Renal cortical epithelial cell (primary cell): ENCODE measurements at regions not wholly inside any gene's neighbourhood (a gene's known extent, or its start where the extent isn't known, plus 50 kb on each side); places are given as distances from the start of the nearest gene placed in this dataset.

Source experiments
- DNase-seq: peaks from one replicate; pipeline ENCODE4 v3.0.0-alpha.2; 2011; ENCODE audit warnings: low read depth

DNA sequence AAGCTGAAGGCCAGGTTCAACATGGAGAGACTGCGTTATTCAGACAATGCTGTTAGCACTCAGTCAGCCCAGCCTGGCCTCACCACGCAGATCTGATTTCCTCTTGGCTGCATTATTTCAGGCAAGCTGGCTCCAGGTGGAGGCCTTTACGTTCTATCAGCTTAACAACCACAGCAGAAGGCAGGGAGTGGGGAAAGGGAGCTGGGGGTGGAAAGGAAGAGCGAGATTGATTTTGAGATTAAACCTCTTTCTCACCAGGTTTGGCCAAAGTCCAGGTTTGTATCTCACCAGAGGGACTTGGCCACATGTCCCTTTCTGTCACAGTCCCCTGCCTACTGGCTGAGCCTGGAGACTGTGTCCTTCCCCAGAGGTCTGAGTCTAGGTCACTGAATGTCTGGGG lies 543.7 kb upstream of the TMEM132C start:
- DNase-seq = no peak

GRCh38 chr12:127726671-127727315 lies 540.2 kb upstream of the TMEM132C start:
- DNase-seq = no peak

- DNase-seq = no peak
Observed at GRCh38 chr12:127728285-127728684, 538.7 kb upstream of the TMEM132C start.

- no peak for DNase-seq
Observed at GRCh38 chr12:127728729-127729128, 538.2 kb upstream of the TMEM132C start.

- DNase-seq = no peak
Observed at GRCh38 chr12:127729381-127729780, 537.6 kb upstream of the TMEM132C start.

GRCh38 chr12:127731657-127732056 lies 535.3 kb upstream of the TMEM132C start:
- no peak for DNase-seq

DNA sequence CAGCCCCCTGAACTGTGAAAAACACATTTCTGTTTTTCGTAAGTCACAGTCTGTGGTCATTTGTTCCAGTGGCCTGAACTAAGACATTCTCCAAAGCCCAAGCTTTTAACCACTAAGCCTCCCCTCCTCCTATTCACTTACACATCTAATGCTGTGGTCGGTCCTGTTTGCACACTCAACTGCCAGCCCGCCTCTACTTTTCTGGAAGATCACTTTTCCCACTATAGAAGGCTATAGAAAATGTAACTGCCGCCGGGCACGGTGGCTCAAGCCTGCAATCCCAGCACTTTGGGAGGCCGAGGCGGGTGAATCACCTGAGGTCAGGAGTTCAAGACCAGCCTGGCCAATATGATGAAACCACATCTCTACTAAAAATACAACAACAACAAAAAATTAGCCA lies 524.7 kb upstream of the TMEM132C start:
- DNase-seq = no peak

- no peak for DNase-seq
Observed at GRCh38 chr12:127745469-127746212, 521.3 kb upstream of the TMEM132C start.

DNA sequence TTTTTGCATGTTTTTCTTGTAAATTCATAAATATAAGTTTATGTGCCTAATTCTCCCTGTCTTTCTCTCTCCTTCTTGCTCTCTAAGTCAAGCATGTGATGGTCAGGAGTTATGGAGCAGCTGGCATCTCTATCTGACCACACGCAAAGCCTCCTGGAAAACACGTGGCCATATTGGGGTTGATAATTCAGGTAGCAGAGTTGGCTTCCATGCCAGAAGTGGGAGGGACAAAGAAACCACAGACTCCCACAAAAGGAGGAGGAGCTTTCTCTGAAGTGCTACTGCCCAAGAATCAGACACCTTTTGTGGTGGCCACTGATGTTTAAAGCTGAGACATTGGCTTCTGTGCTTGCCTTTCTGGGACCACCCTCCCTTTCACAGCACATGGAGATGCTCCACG lies 517.6 kb upstream of the TMEM132C start:
- DNase-seq = no peak

DNA sequence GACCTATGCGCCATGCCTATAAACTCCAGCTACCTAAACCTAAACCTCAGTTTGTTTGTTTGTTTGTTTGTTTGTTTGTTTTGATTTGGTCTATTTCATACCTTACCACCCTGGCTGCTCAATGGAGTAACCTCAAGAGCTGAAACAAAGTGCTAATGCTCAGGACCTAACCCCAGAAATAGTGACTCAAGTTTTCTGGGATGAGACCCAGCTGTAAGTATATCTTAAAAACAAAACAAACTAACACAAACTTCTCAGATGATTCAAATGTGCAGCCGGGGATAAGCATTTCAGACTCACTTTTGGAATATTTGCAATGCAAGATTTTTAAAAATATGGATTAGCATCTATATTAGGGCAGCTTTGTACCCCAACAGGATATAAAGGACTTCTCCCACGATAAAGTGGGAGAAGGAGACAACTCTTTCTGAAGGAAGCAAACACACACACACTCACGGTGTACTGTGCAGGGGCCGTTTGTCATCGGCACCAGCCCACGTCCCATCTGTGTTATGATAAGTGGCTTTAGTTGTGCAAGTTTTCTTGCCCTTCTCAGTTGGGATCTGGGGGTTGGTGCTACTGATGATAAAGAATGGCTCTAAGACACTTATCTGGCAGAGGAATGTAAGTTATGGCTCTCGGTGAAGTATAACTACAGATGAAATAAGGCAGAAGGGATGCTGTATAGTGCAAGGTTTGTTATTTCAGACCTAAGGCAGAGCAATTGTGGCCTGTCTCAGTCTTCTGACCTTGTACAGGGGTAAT lies 516.7 kb upstream of the TMEM132C start:
- DNase-seq = no peak

- DNase-seq = no peak
Observed at GRCh38 chr12:127752802-127753201, 514.2 kb upstream of the TMEM132C start.

GRCh38 chr12:127760357-127760756 lies 506.6 kb upstream of the TMEM132C start:
- DNase-seq = no peak

DNA sequence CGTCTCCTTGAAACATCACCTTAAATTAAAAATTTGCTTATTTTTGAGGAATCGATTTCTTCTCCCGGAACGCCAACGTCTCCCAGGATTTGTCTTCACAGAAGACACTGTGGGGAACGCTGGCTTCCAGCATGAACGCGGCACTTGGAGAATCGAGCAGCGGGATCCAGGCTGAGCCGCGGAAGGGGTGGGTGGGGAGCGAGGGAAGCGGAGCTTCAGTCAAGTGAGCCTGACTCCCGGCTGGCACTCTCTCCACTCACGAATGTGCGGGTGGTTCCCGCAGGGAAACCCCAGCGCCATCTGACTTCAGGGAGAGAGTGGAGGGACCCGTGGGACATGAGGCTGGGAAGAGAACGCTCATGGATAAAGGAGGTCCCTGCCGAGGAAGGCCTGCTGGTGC lies 506.0 kb upstream of the TMEM132C start:
- DNase-seq = no peak

- DNase-seq = no peak
Observed at GRCh38 chr12:127761880-127762279, 505.1 kb upstream of the TMEM132C start.

GRCh38 chr12:127767656-127768055 lies 499.3 kb upstream of the TMEM132C start:
- no peak for DNase-seq

GRCh38 chr12:127770118-127770517 lies 496.9 kb upstream of the TMEM132C start:
- DNase-seq = no peak

GRCh38 chr12:127771546-127771945 lies 495.4 kb upstream of the TMEM132C start:
- DNase-seq = no peak

DNA sequence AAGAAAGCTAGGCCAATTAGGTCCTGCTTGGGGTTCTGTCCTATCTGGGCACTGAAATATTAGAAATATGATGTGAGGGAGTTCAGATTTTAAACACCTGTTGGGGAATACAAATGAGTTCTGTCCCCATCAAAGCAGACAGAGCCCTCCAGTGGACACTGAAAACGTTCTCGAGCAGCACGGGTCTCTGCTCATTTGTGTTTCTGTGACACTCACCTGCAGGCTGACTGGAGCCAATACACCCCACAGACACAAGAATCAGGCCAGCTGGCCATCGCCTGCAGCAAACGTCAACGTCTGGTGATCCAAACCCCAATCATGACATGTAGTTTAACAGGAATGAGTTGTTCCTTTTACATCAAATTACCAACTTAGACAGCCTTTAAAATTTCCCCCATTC lies 493.4 kb upstream of the TMEM132C start:
- no peak for DNase-seq

DNA sequence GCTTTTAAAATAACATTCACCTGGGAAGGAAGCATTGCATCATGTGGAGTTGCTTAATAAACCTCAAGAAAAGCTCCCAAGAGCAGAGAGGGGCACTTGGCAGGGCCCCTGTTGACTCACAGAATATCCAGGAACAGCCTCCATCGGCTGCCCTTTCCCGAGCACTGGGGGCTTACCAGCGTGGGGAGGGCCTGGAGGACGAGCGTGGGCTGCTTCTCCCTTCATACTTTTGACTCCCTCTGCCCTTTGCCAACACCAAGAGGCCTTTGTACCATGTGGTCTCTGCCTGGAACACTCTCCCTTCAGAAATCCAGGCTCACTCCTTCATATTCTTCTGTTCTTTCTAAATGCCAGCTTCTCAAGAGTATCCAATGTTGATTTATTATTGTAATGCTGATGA lies 492.1 kb upstream of the TMEM132C start:
- DNase-seq = no peak

DNA sequence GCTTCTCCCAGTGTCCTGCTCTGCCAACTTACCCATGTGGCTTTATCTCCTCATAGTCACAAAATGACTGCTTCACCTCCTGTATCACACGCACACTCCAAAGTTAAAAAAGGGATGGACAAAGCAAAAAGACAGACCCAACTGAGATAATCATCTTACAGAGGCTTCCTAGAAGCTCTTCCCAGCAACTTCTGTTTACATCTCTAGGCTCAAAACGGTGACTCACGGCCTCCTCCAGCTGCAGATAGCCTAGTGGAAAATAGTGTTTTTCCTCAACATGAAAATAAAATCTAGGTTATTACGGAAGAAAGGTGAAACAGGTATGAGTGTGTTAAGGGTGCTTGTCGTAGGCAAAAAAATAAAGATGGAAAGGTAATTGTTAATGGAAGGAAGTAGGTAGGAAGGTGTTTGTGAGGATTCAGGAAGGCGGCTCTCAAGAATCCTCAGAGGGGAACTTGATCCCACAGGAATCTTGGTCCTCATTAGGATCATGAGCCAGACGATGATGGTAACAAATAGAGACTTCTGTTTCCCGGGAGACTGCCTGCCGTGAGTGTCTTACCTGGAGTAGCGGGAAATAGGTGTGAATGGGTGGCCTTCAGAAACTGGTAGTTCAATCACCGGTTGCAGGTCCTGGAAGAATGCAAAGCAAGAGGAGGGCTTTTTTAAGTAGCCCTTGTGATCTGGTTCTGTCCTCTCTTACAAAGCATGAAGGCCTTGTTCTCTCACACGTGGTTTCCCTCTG lies 487.5 kb upstream of the TMEM132C start:
- DNase-seq = no peak

- DNase-seq = no peak
Observed at GRCh38 chr12:127780881-127781280, 486.1 kb upstream of the TMEM132C start.

DNA sequence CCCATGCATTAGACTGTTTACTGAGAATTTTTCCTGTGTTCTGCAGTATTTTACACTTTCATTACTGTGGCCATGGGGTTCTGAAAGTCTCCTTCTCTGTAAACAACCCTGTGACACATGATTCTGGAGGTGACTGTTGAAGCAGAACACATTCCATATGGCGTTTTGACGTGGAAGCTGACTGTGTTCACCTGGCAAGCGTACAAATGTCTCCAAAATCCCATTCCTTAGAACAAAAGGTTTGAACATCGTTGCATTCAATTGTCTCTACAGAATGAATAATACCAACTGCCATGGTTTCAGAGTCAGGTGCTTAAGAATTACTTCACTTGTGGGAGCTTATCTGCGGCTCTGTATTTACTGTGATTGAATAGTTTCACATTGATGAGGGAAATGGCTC lies 485.6 kb upstream of the TMEM132C start:
- DNase-seq = no peak
